ENCODE measurements at regions not wholly inside any gene's neighbourhood (a gene's known extent, or its start where the extent isn't known, plus 50 kb on each side); places are given as distances from the start of the nearest gene placed in this dataset.

DNA sequence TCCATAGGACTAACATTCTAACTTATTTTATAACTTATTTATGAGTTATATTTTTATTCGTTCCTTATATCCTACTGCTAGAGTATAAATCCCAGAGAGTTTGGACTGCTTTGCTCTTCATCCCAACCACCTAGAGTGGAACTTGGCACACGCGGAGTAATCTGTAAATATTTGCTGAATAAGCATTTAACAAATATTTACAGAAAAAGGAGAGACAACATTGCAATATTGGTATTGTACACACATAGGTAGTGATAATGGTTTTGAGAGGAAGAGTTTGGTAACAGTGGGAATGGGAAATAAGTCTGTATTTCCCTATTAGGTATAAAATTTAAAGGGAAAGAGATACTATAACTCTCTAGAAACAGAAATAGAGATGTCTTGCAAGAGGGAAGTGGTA, 634.8 kb upstream of the CITED2 start:
- TF ChIP-seq, protein P1, sequence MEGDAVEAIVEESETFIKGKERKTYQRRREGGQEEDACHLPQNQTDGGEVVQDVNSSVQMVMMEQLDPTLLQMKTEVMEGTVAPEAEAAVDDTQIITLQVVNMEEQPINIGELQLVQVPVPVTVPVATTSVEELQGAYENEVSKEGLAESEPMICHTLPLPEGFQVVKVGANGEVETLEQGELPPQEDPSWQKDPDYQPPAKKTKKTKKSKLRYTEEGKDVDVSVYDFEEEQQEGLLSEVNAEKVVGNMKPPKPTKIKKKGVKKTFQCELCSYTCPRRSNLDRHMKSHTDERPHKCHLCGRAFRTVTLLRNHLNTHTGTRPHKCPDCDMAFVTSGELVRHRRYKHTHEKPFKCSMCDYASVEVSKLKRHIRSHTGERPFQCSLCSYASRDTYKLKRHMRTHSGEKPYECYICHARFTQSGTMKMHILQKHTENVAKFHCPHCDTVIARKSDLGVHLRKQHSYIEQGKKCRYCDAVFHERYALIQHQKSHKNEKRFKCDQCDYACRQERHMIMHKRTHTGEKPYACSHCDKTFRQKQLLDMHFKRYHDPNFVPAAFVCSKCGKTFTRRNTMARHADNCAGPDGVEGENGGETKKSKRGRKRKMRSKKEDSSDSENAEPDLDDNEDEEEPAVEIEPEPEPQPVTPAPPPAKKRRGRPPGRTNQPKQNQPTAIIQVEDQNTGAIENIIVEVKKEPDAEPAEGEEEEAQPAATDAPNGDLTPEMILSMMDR (conservative IDR thresholded peaks at IDR 0.05): no peak
- Mint-ChIP-seq H3K27me3 (ENCODE audit: insufficient read depth) (no peaks in the 10 kb centered on the region), H3K4me3 (no peak overlapping the region), H3K4me1 (peaks cover 8% of the 10 kb centered on the region), H3K36me3 (ENCODE audit: low read depth) (no peaks in the 10 kb centered on the region), H3K27ac (no peak overlapping the region), H3K9me3 (peaks cover 12% of the 10 kb centered on the region)
- no peak overlapping the region for H3K9ac ChIP-seq (ENCODE audit: extremely low read depth, low read length, poor library complexity, severe bottlenecking)
- WGBS, 2 experiments (ENCODE audit: insufficient coverage in 1 of 2, insufficient read length in 1 of 2): 100% methylated on average over 2 of the region's 3 CpGs; no CpG with 5 or more reads in 1 of the 2 experiments
- no peak overlapping the region for H3K27ac ChIP-seq (ENCODE audit: low read depth, low read length)
- no peaks in the 10 kb centered on the region for H3K27me3 ChIP-seq (ENCODE audit: control insufficient read depth, insufficient read depth, low read length, poor library complexity, severe bottlenecking)
- H3K4me3 ChIP-seq (ENCODE audit: low read length): no peak overlapping the region
- no peak for DNase-seq
- H3K36me3 ChIP-seq (ENCODE audit: control insufficient read depth, insufficient read depth, low read length): no peaks in the 10 kb centered on the region
- H3K9me3 ChIP-seq (ENCODE audit: control insufficient read depth, low read length): peaks cover 7% of the 10 kb centered on the region
- H3K4me1 ChIP-seq (ENCODE audit: control insufficient read depth, insufficient read depth, low read length): peaks cover 6% of the 10 kb centered on the region

DNA sequence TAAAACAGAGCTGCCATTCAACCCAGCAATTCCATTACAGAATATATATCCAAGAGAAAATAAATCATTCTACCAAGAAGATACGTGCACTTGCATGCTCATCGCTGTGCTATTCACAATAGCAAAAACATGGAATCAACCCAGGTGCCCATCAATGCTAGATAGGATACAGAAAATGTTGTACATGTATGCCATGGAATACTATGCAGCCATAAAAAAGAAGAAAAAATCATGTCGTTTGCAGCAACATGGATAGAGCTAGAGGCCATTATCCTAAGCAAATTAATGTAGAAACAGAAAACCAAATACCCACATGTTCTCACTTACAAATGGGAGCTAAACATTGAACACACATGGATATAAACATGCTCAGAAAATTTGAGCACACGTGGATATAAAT, 633.1 kb upstream of the CITED2 start:
- H3K9me3 ChIP-seq (ENCODE audit: control insufficient read depth, low read length): peaks cover 7% of the 10 kb centered on the region
- Mint-ChIP-seq H3K9me3 (peaks cover 12% of the 10 kb centered on the region), H3K27ac (no peak overlapping the region), H3K4me3 (no peak overlapping the region), H3K36me3 (ENCODE audit: low read depth) (no peaks in the 10 kb centered on the region), H3K27me3 (ENCODE audit: insufficient read depth) (no peaks in the 10 kb centered on the region), H3K4me1 (peaks cover 19% of the 10 kb centered on the region)
- no peaks in the 10 kb centered on the region for H3K27me3 ChIP-seq (ENCODE audit: control insufficient read depth, insufficient read depth, low read length, poor library complexity, severe bottlenecking)
- H3K27ac ChIP-seq (ENCODE audit: low read depth, low read length): no peak overlapping the region
- H3K9ac ChIP-seq (ENCODE audit: extremely low read depth, low read length, poor library complexity, severe bottlenecking): no peak overlapping the region
- no peaks in the 10 kb centered on the region for H3K36me3 ChIP-seq (ENCODE audit: control insufficient read depth, insufficient read depth, low read length)
- H3K4me1 ChIP-seq (ENCODE audit: control insufficient read depth, insufficient read depth, low read length): peaks cover 6% of the 10 kb centered on the region
- WGBS, 2 experiments (ENCODE audit: insufficient coverage in 1 of 2, insufficient read length in 1 of 2): 94 to 100% methylated on average over 4 of the region's 4 CpGs
- no peak for DNase-seq
- TF ChIP-seq, protein P1 (conservative IDR thresholded peaks at IDR 0.05): no peak
- no peak overlapping the region for H3K4me3 ChIP-seq (ENCODE audit: low read length)

DNA sequence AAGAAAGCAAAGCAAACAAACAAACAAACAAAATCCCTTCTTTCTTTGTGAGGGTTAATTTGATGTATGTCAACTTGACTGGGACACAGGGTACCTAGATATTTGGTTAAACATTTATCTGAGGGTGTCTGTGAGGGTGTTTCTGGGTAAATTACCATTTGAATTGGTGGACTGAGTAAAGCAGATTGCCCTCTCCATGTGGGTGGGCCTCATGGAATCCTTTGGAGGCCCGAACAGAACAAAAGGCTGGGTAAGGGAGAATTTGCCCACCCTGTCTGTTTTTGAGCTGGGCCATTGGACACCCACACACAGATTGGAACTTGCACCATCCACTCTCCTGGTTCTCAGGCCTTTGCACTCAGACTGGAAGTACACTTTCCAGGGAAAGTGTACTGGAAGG, 628.8 kb upstream of the CITED2 start:
- no peaks in the 10 kb centered on the region for H3K27me3 Mint-ChIP-seq (ENCODE audit: insufficient read depth)
- peaks cover 19% of the 10 kb centered on the region for H3K9me3 Mint-ChIP-seq

More for the DNA sequence above, 628.8 kb upstream of the CITED2 start:
- Mint-ChIP-seq H3K36me3 (ENCODE audit: low read depth) (no peaks in the 10 kb centered on the region), H3K4me1 (peaks cover 13% of the 10 kb centered on the region), H3K27ac (no peak overlapping the region), H3K4me3 (no peak overlapping the region)
- Histone ChIP-seq H3K4me3 (ENCODE audit: low read length) (no peak overlapping the region), H3K36me3 (ENCODE audit: control insufficient read depth, insufficient read depth, low read length) (no peaks in the 10 kb centered on the region), H3K27ac (ENCODE audit: low read depth, low read length) (peak overlapping the region; percentile 52), H3K9me3 (ENCODE audit: control insufficient read depth, low read length) (peaks cover 7% of the 10 kb centered on the region), H3K27me3 (ENCODE audit: control insufficient read depth, insufficient read depth, low read length, poor library complexity, severe bottlenecking) (no peaks in the 10 kb centered on the region), H3K4me1 (ENCODE audit: control insufficient read depth, insufficient read depth, low read length) (no peaks in the 10 kb centered on the region), H3K9ac (ENCODE audit: extremely low read depth, low read length, poor library complexity, severe bottlenecking) (no peak overlapping the region)
- 60% methylated on average over 1 of the region's 1 CpG; no CpG with 5 or more reads in 1 of the 2 experiments for WGBS, 2 experiments (ENCODE audit: insufficient coverage in 1 of 2, insufficient read length in 1 of 2)
- TF ChIP-seq, protein P1 (conservative IDR thresholded peaks at IDR 0.05): no peak
- DNase-seq: no peak

Data from endodermal cell (in vitro differentiated cells).